ENCODE measurements at regions not wholly inside any gene's neighbourhood (a gene's known extent, or its start where the extent isn't known, plus 50 kb on each side); places are given as distances from the start of the nearest gene placed in this dataset.

DNA sequence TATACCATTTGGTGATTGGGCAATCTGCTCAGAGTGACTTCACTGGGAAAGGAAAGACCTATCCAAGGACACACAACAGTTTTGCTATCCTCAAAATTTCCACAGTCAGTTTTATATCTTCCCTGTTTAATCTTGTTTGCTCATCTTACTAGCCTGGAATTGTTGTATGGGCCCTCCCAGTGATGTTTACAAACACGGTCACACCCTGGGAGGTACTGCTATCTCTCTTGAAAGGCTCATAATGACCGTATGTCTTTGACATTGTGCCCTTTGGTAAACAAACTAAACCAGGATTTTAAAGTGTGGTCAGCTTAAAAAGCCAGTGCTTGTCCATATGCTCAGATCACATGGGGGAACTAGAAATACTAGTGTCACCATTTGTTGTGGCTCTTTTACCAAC is 277.0 kb downstream of the CDH2 start:
- Histone ChIP-seq H3K4me1 (ENCODE audit: low read depth) (no peaks in the 10 kb centered on the region), H3K36me3 (ENCODE audit: low read depth) (no peaks in the 10 kb centered on the region), H3K4me3 (no peak overlapping the region), H3K9me3 (no peaks in the 10 kb centered on the region)
- ATAC-seq (no peak), DNase-seq (no peak)
- intact Hi-C loops (cut with DNase I, micrococcal nuclease): no loop called here
- TF ChIP-seq, protein P1, sequence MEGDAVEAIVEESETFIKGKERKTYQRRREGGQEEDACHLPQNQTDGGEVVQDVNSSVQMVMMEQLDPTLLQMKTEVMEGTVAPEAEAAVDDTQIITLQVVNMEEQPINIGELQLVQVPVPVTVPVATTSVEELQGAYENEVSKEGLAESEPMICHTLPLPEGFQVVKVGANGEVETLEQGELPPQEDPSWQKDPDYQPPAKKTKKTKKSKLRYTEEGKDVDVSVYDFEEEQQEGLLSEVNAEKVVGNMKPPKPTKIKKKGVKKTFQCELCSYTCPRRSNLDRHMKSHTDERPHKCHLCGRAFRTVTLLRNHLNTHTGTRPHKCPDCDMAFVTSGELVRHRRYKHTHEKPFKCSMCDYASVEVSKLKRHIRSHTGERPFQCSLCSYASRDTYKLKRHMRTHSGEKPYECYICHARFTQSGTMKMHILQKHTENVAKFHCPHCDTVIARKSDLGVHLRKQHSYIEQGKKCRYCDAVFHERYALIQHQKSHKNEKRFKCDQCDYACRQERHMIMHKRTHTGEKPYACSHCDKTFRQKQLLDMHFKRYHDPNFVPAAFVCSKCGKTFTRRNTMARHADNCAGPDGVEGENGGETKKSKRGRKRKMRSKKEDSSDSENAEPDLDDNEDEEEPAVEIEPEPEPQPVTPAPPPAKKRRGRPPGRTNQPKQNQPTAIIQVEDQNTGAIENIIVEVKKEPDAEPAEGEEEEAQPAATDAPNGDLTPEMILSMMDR (IDR thresholded peaks at IDR 0.05): no peak

DNA sequence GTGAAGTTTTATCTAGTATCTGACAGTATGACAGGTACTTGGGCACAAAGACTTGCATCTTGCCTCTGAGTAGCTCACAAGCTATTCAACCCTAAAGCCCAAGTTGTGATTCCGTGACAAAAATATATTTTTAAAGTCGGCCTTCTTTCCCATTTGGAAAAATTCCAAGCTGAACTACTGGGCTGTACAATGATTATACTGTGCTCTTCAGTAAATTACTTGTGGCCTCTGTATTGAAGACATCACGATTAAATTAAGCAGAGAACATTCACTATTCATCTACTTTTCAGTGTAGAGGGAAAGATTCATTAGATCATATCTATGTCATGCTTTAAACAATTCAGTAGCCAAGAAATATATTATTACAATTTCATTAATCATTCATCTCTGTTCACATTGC is 282.2 kb downstream of the CDH2 start:
- ATAC-seq: no peak
- intact Hi-C loops (cut with DNase I, micrococcal nuclease): no loop called here
- Histone ChIP-seq H3K4me1 (ENCODE audit: low read depth) (no peaks in the 10 kb centered on the region), H3K4me3 (no peak overlapping the region), H3K9me3 (no peaks in the 10 kb centered on the region), H3K36me3 (ENCODE audit: low read depth) (no peaks in the 10 kb centered on the region)
- DNase-seq: no peak
- TF ChIP-seq, protein P1 (IDR thresholded peaks at IDR 0.05): no peak

DNA sequence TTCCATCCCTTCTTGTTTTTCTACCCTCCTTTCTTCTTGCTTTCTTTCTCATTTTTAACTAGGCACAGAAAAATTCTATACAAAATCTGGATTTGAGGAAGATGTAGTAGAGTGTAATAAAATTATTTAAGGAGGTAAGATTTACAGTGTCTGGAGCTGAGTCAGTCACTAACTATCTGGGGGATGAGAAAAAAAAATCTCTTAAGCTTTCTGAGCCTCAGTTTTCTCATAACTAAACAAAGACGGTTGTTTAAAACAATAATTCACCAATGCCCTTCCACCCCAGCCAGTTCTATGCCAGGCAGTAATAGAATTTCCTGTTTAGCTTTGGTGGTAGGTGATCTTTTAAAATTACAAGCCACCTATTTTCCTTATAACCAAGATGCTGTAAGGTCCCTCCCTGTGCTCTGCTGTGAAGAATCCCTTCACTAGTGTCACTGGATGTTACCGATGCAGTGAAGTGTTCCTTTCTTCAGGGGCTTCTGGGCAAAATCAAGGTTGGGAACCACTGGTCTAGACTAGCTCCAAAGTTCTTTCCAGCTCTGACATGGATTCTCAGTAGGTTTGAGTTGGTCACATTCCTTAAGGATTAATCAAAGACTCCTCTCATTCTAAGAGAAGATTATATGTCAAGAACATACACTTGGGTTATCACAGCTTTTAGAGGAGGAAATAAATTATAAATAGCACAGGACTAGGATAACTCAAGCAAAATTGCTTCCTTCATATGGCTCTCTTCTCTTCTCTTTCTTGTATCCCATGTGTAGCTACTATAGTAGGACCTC is 289.0 kb downstream of the CDH2 start:
- no peak for DNase-seq
- intact Hi-C loops (cut with DNase I, micrococcal nuclease): no loop called here
- no peaks in the 10 kb centered on the region for H3K4me1 ChIP-seq (ENCODE audit: low read depth)
- TF ChIP-seq, protein P1 (IDR thresholded peaks at IDR 0.05): no peak
- H3K4me3 ChIP-seq: no peak overlapping the region
- H3K36me3 ChIP-seq (ENCODE audit: low read depth): no peaks in the 10 kb centered on the region
- ATAC-seq: no peak
- H3K9me3 ChIP-seq: no peaks in the 10 kb centered on the region

DNA sequence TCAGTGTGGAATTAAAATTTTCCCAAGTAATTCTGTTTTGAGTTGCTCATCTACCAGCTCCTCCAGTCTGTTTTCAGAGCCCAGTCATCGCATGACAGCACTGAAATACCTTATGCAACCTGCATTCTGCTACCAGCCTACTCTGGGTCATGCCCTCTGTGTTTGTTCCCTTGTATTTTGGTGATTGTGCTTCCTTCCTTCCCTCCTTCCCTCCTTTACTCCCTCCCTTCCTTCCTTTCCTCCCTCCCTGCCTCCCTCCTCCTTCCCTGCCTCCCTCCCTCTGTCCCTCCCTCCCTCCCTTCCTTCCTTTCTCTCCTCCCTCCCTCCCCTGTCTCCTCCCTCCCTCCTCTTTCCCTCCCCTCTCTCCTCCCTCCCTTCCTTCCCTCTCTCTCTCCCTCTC is 289.6 kb downstream of the CDH2 start:
- Histone ChIP-seq H3K36me3 (ENCODE audit: low read depth) (no peaks in the 10 kb centered on the region), H3K4me1 (ENCODE audit: low read depth) (no peaks in the 10 kb centered on the region), H3K4me3 (no peak overlapping the region), H3K9me3 (no peaks in the 10 kb centered on the region)
- ATAC-seq: no peak
- TF ChIP-seq, protein P1 (IDR thresholded peaks at IDR 0.05): no peak
- DNase-seq: no peak
- intact Hi-C loops (cut with DNase I, micrococcal nuclease): no loop called here

DNA sequence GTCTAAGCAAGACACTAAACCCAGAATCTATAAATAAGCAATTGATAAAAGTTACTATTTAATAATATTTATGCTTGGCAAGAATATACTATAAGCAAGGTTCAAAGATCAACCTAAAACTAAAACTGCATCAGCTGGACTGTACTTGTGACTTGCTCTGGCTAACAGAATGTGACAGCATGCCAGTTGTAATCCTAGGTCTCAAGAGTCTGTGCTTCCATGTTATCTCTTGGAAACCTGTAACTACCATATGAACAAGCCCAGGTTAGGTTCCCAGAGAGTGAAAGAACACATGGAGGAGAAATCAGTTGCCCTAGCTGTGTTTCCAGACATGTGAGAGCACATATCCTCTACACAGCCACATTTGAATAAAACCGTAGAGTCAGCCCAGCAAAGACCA is 297.4 kb downstream of the CDH2 start:
- TF ChIP-seq, protein P1 (IDR thresholded peaks at IDR 0.05): no peak
- Histone ChIP-seq H3K4me3 (no peak overlapping the region), H3K4me1 (ENCODE audit: low read depth) (no peaks in the 10 kb centered on the region), H3K36me3 (ENCODE audit: low read depth) (no peaks in the 10 kb centered on the region), H3K9me3 (no peaks in the 10 kb centered on the region)
- intact Hi-C loops (cut with DNase I, micrococcal nuclease): no loop called here
- DNase-seq (no peak), ATAC-seq (no peak)
